MM.1S (cell line): ENCODE measurements at regions not wholly inside any gene's neighbourhood (a gene's known extent, or its start where the extent isn't known, plus 50 kb on each side); places are given as distances from the start of the nearest gene placed in this dataset.

Experiments used
- CTCF ChIP-seq: fragments of 300-600 bp; sonication (generic); IDR thresholded peaks from 2 replicates; pipeline ENCODE4 v1.5.1; 2016; ENCODE audit warnings: antibody characterized with exemption, low read length, mixed read lengths
- EZH2 ChIP-seq: fragments of 300-600 bp; sonication (generic); optimal IDR thresholded peaks from 2 replicates; pipeline ENCODE3; 2017; ENCODE audit warnings: low read depth, mild to moderate bottlenecking, antibody characterized with exemption, low read length, mixed read lengths
- EZH2phosphoT487 ChIP-seq: fragments of 300-600 bp; sonication (generic); IDR thresholded peaks from 2 replicates; pipeline ENCODE4 v1.6.1; 2018; ENCODE audit warnings: antibody characterized with exemption, low read length

GRCh38 chr12:3407723-3408122 lies 83.3 kb upstream of the PRMT8 start:
- TF ChIP-seq EZH2, result no peak
- no peak for TF ChIP-seq CTCF
- TF ChIP-seq EZH2phosphoT487, result no peak
